NCI-H2196 (cell line): ENCODE measurements at regions not wholly inside any gene's neighbourhood (a gene's known extent, or its start where the extent isn't known, plus 50 kb on each side); places are given as distances from the start of the nearest gene placed in this dataset.
"Not testable (repeated sequence)": the region's sequence is repeated elsewhere in the genome, so short reads cannot be mapped to it uniquely, and the experiment has no call there.

Experiments used
- DNase-seq: peaks from one replicate; lab custom pipeline; 2025; ENCODE audit not compliant: unreplicated experiment; lab: John Stamatoyannopoulos, UW

DNA sequence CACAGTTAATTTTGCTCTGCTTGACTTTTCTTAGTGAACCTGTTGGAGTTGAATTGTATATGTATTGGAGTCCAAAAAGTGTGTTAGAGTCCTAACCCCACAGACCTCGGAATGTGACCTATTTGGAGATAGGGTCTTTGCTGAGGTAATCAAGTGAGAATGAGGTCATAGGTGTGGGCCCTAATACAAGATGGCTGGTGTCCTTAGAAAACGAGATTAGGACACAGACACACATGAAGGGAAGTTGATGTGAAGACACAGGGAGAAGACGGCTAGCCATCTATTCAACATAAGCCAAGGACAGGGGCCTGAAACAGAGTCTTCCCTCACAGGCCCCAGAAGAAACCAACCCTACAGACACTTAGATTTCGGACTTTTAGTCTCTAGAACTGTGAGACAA is 260.6 kb upstream of the NEBL start:
- DNase-seq: no peak

DNA sequence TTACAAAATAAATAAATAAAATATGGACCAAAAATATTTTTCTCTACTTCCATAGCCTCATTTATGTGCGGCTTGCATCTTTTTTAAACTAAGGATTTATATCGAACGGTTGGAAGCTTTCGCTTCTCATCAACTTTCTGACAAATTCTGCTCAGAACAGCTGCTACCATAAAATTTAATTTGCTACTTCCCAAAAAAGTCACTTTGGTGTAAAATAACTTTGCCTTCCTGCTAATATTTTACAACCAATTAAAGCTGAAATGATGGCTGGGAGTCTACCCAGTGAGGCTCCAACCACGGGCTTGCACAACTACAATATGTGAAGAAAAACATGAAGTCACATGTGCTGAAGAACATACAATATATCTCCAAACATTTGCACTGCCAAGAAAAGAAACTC is 253.1 kb upstream of the NEBL start:
- no peak for DNase-seq

DNA sequence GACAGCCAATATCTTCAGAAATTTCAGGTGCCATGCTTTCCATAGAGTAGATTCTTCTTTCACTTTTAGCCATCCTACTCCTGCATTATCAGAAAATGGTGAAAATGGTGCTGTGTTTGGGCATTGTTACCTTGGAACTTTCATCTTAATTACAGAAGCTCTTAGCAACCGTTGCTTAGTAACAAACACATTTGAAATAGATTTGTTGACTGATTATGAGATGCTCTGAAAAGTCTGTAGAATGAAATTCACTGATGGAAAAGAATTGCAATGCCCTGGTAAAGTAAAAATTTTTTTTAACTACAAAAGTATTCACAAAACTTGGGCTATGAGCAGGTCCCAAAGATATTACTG is 249.3 kb upstream of the NEBL start:
- peak; percentile 5 for DNase-seq

DNA sequence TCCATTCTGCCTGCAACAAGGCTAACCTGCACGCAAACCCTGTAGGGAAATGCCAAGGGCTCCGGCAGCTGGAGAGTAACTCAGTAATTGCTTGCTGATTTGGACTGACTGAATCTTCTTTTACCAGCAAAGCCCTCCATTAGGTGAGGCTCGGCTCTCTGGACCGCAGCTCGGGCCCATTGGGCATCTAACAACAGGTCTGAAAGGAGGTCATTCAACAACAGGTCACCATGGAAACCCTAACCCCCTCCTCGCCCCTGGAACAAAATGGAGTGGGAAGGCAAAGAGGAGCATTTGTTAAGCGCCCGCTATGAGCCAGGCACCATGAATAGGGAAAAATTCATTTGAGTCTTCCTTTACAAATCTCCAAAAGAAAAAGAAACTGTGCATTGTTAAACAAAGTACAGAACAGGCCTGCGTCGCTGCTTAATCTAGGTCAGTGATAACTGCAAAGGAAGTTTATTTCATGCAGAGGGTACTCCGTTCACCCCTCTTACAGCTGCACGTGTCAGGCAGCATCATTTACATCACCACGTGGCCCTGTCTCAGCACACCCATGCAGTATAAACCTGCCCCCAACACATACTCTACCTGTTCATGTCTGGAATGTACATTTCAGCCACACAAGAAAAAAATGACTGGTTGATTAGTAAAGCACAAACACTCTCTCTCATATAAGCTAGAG is 248.8 kb upstream of the NEBL start:
- DNase-seq: no peak

DNA sequence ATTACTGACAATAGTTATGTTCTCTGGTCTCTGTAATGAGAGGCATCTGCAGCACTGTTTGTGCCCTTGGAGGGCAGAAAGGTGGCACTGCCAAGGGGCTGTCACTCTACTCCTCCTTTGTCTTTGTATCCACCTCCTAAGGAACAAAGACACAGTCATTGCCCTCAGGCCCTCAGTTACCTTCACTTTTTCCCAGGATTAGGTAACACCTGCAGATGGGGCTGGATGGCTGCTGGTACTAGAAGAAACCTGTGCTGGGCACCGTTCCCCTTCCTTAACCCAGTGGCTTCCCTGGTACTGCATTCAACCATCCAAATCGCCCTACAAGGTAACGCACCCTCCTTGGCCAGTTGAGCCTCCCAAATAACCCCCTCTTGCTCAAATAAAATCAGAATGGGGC is 246.9 kb upstream of the NEBL start:
- no peak for DNase-seq

DNA sequence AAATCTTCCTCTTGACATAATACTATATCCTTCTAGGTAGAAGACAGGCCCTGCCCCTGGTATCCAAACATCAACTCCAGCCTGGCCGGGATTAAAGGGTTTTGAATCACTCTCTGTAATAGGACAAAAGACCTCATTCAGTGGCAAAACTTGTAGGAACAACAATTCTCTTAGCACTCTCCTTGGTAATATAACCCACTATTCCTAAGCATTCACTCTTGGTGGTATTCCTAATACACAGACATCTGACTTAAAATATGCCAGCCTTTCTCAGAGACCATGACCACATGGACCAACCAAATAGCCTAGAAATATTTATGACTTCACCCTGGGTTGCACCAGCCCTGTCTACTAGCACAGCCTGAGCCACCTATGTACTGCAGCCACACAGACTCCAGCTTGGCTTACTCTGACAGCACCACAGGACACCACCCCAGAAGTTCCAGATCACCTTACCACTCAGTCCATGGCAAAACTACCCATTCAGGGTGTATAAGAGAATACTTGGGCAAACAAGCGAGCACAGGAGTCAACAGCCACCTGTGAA is 244.9 kb upstream of the NEBL start:
- no peak for DNase-seq

DNA sequence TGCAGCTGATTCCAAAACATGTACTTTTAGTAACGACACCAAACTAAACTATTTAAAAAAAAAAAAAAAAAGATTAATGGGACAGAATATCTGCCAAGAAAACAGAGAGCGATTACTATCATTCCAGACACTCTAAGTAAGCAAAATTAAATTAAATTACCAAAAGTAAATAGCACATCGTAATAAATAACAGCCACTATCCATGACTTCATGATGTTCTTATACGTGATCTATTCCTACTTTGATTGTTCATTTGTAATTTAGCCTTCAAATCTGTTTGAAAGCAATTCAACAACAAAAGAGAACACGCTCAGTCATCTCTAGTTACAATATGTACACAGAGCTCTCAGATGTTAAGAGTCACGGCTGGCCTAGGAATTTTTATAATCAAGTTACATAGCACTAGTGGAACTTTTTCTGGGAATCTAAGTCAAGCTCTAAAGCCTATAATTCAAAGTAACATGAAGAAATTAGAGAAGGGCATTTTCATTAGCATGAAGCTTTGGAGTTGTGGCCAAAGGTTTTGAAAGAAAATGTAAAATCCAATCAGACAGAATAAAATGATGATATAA is 241.7 kb upstream of the NEBL start:
- DNase-seq: peak; percentile 5

DNA sequence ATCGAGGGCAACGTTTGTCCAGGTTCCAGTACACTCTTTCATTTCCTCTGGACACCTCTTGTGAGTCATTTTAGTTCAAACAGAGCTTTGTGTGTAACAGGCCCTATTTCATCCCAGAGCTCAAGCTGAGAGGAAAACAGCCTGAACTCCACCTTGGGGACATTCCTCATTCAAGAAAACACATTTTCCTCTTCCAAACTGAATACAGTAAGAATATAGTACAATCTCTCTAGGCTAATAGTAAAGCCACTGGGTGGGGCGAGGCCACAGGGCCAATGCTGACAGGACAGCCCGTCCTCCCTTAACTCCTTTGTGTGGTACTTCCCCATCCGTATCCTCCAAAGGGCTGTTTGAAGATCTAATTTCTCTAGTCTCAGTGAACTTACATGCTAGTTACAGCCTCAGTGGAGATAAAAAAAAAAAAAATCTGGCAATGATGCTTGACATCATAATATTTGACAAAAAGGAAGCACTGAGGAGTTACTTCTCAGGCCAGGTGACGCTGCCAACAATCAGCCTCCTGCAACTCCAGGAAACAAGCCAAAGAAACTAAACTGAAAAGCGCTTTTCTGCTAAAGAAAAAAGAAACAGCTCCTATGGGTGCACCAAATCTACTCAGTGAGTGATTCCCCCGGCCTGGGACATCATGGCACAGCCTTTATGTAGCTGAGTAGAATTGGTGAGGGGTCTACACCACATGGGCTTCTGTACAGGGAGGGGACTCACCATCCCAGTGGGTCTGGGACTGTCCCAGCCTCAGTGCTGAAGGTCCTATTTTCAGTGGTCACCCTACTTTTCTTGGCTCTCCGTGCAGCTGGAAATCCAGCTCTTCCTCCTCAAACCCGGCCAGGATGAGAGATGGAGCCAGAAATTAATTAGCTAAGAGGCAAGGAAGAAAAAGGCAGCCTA is 238.2 kb upstream of the NEBL start:
- DNase-seq: no peak

DNA sequence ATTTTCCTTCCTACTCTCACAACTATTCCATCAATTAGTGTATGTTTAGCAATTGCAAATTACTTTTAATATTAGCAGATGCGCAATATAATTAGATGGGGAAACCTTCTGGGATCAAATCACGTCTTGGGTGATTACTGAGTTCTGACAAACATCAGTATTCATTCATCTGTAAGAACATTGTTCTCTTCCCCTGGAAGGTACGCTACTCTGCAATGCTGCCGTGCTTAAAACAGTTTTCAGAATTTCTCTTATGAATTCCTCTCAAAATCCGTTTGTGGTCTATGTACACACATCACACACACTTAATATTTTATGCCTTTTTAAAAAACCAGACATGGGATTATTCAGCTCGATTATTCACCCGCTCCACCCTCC is 237.5 kb upstream of the NEBL start:
- no peak for DNase-seq

DNA sequence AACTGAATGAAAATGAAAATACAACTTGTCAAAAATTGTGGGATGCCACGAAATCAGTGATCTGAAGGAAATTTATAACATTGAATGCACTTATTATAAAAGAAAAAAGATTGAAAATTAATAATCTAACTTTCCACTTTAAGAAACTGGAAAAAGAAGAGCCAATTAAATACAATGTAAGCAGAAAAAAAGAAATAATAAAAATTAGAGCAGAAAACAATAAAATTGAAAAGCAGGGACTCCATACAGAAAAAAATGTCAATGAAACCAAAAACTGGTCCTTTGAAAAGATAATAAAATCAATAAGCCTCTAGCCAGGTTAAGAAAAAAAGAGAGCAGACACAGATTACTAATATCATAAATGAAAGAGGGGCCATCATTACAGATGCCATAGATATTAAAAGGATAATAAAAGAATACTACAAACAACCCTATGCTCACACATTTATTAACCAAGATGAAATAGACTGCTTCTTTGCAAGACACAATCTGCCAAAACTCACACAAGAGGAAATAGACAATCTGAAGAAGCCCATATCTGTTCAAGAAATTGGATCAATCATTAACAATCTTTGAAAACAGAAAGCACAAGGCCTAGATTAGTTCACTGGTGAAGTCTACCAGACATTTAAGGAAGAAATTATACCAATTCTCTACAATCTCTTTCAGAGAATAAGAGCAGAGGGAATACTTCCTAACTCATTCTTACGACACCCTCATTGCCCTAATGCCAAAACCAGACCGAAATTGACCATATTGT is 233.8 kb upstream of the NEBL start:
- no peak for DNase-seq

DNA sequence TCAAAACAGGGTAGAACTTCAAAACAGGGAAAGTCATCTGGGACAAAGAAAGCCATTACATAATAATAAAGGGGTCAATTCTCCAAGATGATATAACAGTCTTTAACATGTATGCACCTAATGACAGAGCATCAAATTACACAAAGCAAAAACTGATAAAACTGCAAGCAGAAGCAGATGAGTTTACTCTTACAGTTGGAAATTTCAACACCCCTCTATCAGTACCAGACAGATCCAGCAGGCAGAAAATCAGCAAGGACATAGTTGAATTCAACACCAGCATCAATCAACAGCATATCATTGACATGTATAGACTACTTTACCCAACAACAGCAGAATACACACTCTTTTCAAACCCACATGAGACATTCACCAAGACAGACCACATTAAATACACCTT is 233.0 kb upstream of the NEBL start:
- DNase-seq: no peak

DNA sequence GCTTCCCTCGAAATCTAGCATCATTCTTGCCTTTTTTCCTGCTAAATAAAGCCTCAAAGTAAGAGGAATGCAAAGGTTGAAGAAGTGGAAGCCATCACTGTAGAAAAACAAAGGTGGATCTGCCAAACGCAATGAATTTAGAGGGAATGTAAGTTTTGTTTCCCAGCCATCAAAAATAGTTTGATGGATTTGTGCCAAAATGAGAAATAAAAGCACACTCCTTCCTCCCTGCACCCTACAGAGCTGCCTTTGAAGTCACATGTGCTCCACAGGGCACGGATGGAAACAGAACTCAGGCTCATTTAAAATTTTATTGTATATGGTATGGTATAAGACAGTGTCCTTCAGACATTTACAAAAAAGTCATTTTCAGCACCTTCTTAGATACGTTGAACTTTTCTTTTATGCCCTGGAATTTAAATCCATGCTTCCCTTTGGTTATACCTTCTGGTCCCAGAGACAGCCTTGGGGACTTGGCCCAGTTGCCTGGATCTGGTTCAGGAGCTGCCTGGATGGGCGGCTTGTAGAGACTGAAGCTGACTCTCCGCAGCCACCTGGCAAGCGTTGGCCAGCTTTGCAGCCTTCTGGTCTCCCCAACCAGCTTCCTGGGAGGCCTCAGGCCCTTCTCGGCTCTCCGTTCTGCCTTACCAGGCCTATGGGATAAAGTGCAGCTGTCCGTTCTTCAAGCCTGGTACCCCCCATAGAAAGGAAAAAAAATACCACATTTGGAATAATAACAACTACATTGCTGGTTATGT is 228.5 kb upstream of the NEBL start:
- no peak for DNase-seq

DNA sequence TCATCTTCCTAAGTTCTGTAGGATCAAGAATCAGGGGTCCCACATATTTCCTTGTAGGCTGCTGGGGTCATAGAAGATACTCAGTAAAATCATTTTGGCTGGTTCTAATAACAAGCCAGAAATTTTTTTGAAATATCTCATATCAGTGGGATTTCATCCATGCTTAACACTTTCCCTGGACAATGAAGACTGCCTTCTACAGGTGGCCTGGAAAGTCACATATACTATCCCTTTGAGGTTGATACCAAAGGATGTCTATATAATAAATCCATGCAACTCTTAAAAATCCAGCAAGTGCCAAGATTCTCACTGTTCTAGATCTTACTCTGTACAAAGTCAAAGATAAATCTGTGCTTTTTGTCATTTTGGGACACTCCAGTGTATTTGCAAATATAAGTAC is 225.8 kb upstream of the NEBL start:
- no peak for DNase-seq

DNA sequence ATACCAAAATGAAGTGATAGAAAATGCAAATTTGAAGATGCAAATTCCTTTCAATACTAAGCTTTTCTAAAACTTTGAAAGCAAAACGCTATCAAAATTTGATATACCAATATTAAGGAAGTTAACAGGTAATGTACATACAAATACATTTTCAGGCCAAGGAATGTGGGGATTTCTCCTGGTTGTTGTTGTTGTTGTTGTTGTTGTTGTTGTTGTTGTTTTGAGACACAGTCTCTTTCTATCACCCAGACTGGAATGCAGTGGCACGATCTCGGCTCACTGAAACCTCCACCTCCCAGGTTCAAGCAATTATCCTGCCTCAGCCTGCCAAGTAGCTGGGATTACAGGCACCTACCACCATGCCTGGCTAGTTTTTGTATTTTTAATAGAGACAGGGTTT is 224.7 kb upstream of the NEBL start:
- DNase-seq: not testable (repeated sequence)

DNA sequence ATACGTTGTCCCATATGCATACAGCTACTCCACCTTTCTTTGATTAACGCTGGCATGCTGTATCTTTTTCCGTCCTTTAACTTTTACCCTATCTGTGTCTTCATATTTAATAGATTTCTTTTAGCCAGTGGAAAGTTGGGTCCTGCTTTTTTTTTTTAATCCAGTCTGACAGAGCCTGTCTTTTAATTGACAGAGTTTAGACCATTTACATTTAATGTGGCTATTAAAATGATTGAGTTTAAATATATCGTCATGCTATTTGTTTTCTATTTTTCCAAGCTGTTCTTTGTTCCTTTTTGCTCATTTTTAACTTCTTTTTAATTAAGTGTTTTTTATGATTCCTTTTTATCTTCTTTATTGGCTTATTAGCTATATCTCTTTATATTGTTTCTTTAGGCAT is 217.6 kb upstream of the NEBL start:
- no peak for DNase-seq

DNA sequence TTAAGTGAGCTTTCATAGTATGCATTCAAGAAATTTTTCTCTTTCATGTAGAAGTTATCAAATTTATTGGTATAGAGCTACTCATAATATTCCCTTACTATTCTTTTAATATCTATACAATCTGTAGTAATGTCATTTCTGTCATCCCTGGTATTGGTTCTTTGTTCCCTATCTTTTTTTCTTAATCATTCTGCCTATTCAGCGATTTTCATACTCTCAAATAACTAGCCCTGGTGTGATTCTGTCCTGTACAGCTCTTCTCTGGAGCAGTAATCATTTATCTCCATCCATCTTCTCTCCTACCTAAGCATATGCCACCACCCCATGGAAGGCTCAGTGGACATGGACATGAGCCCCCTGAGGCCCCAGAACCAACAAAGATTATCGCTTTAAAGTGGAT is 213.2 kb upstream of the NEBL start:
- no peak for DNase-seq

DNA sequence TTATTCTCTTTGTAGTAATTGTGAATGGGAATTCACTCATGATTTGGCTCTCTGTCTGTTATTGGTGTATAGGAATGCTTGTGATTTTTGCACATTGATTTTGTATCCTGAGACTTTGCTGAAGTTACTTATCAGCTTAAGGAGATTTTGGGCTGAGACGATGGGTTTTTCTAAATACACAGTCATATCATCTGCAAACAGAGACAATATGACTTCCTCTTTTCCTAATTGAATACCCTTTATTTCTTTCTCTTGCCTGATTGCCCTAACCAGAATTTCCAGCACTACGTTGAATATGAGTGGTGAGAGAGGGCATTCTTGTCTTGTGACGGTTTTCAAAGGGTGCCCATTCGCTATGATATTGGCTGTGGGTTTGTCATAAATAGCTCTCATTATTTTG is 209.8 kb upstream of the NEBL start:
- DNase-seq: not testable (repeated sequence)

DNA sequence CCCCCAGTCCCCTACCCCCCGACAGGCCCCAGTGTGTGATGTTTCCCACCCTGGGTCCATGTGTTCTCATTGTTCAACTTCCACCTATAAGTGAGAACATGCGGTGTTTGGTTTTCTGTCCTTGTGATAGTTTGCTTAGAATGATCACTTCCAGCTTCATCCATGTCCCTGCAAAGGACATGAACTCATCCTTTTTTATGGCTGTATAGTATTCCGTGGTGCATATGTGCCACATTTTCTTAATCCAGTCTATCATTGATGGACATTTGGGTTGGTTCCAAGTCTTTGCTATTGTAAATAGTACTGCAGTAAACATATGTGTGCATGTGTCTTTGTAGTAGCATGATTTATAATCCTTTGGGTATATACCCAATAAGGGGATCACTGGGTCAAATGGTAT is 208.2 kb upstream of the NEBL start:
- DNase-seq: not testable (repeated sequence)

DNA sequence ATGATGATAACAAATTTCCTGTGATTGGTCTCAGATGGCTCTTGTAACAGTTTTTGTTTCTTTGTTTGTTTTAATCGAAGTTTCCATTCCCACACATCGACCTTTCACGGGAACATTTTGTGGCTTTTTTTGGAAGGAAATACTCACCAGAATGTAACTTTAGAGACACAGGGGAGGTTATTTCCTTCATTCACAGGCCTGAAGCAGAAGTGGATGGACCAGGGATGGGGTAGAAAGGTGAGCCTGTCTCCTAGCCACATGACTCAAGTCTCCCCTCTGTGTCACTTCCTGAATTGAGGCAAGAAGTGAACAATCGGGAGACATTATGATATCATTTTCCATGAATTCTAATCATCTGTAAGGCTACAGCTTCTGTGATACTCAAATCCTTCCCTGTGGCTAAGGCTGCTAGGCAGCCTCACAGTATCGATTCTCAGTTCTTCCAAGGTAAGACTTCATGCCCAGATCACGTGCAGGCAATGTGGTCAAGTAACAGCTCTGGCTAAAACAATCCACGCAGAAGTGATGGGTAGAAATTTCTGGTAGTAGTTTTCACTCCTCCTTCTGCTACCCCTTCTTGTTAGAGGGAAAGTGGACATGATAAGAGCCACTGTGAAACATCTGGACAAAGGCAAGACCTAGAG is 203.9 kb upstream of the NEBL start:
- DNase-seq: no peak

DNA sequence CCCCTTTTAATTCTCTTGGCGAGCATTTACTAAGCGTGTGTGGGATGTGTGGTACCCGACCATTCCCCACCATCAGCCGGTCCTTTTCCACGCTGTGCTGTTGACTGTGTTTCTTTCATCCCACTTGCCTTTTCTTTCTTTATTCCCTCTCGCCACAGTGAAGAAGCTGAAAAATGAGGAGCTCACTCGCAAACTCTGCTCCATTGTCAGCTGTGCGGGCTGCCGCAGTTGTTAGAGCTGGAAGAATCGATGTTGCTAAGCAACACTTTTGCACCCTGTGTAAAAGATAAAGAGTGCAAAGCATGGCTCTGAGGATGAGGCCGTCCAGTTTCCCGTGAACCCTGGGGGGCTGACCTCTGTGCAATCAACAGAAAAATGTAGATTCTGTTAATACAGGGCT is 203.1 kb upstream of the NEBL start:
- DNase-seq: no peak
